Activated CD8-positive, alpha-beta T cell treated with anti-CD3 and anti-CD28 coated beads, Interleukin-2, amount 10 ng/mL, durations not matched to agents 7 days and 5 days (primary cell): ENCODE measurements at regions not wholly inside any gene's neighbourhood (a gene's known extent, or its start where the extent isn't known, plus 50 kb on each side); places are given as distances from the start of the nearest gene placed in this dataset.

Source experiments
- ATAC-seq: fragments of 150-1000 bp; cut with Tn5 transposase; one replicate; pipeline ENCODE4 v1.10.0; 2021; ENCODE audit warnings: moderate library complexity
- CTCF ChIA-PET: fragments of 350-600 bp; sonication (Branson Sonifier 250); formaldehyde crosslinking; loops from one replicate; lab custom pipeline; 2021; ENCODE audit warnings: antibody characterized with exemption; lab: Charles Lee
- POLR2A ChIA-PET: fragments of 350-600 bp; sonication (Branson Sonifier 250); formaldehyde crosslinking; loops from one replicate; lab custom pipeline; 2021; ENCODE audit warnings: antibody characterized with exemption; lab: Charles Lee
- DNase-seq: peaks from one replicate; pipeline ENCODE4 v3.0.0-alpha.2; 2020
- H3K27ac Mint-ChIP-seq: one replicate; pipeline ENCODE4 v1.8.0; 2021; ENCODE audit warnings: mild to moderate bottlenecking, mixed read lengths
- H3K27me3 Mint-ChIP-seq: one replicate; pipeline ENCODE4 v1.8.0; 2021; ENCODE audit warnings: low read depth, mixed read lengths
- H3K36me3 Mint-ChIP-seq: one replicate; pipeline ENCODE4 v1.8.0; 2021; ENCODE audit warnings: low read depth, mixed read lengths
- H3K4me1 Mint-ChIP-seq: one replicate; pipeline ENCODE4 v1.8.0; 2021; ENCODE audit warnings: low read depth, mixed read lengths
- H3K4me3 Mint-ChIP-seq: one replicate; pipeline ENCODE4 v1.8.0; 2021; ENCODE audit warnings: mild to moderate bottlenecking, mixed read lengths
- H3K9me3 Mint-ChIP-seq: one replicate; pipeline ENCODE4 v1.8.0; 2022; ENCODE audit warnings: mixed read lengths; ENCODE audit not compliant: insufficient read depth

- Mint-ChIP-seq H3K4me1 (peaks cover 14% of the 10 kb centered on the region), H3K36me3 (no peaks in the 10 kb centered on the region), H3K27me3 (no peaks in the 10 kb centered on the region), H3K27ac (no peak overlapping the region), H3K9me3 (no peaks in the 10 kb centered on the region), H3K4me3 (no peak overlapping the region)
- DNase-seq = no peak
- no peak for ATAC-seq
- CTCF ChIA-PET = no interaction called here
- POLR2A ChIA-PET = no interaction called here
Measured at GRCh38 chr22:48633996-48634836, 1193.5 kb downstream of the BRD1 start.

GRCh38 chr22:48632646-48633246 is 1194.9 kb downstream of the BRD1 start:
- H3K27me3 Mint-ChIP-seq = no peaks in the 10 kb centered on the region
- H3K36me3 Mint-ChIP-seq = no peaks in the 10 kb centered on the region
- no peak for ATAC-seq
- DNase-seq = no peak
- H3K4me1 Mint-ChIP-seq = peaks cover 14% of the 10 kb centered on the region
- POLR2A ChIA-PET = no interaction called here
- no peak overlapping the region for H3K4me3 Mint-ChIP-seq
- no peak overlapping the region for H3K27ac Mint-ChIP-seq
- H3K9me3 Mint-ChIP-seq = no peaks in the 10 kb centered on the region
- CTCF ChIA-PET = no interaction called here

- Mint-ChIP-seq H3K27ac (no peak overlapping the region), H3K9me3 (no peaks in the 10 kb centered on the region), H3K36me3 (no peaks in the 10 kb centered on the region), H3K4me3 (no peak overlapping the region), H3K27me3 (peaks cover 5% of the 10 kb centered on the region), H3K4me1 (peaks cover 13% of the 10 kb centered on the region)
- DNase-seq (no peak), ATAC-seq (no peak)
- POLR2A ChIA-PET = no interaction called here
- CTCF ChIA-PET = no interaction called here
Measured at GRCh38 chr22:48631288-48631863, 1196.3 kb downstream of the BRD1 start.

GRCh38 chr22:48630848-48631247 is 1196.8 kb downstream of the BRD1 start:
- CTCF ChIA-PET = no interaction called here
- H3K36me3 Mint-ChIP-seq = no peaks in the 10 kb centered on the region

GRCh38 chr22:48630433-48630754 is 1197.3 kb downstream of the BRD1 start:
- POLR2A ChIA-PET = no interaction called here
- no peaks in the 10 kb centered on the region for H3K36me3 Mint-ChIP-seq
- CTCF ChIA-PET = no interaction called here

More at GRCh38 chr22:48630848-48631247, 1196.8 kb downstream of the BRD1 start:
- no peak for ATAC-seq
- POLR2A ChIA-PET = no interaction called here
- Mint-ChIP-seq H3K27me3 (peaks cover 10% of the 10 kb centered on the region), H3K27ac (no peak overlapping the region), H3K4me1 (peaks cover 7% of the 10 kb centered on the region), H3K9me3 (no peaks in the 10 kb centered on the region), H3K4me3 (no peak overlapping the region)
- DNase-seq = no peak

GRCh38 chr22:48629631-48630432 is 1197.8 kb downstream of the BRD1 start:
- H3K4me3 Mint-ChIP-seq = no peak overlapping the region
- CTCF ChIA-PET = no interaction called here
- ATAC-seq (no peak), DNase-seq (no peak)
- POLR2A ChIA-PET = no interaction called here
- no peak overlapping the region for H3K27ac Mint-ChIP-seq
- H3K27me3 Mint-ChIP-seq = peaks cover 19% of the 10 kb centered on the region
- peaks cover 3% of the 10 kb centered on the region for H3K4me1 Mint-ChIP-seq
- H3K9me3 Mint-ChIP-seq = no peaks in the 10 kb centered on the region
- no peaks in the 10 kb centered on the region for H3K36me3 Mint-ChIP-seq

More at GRCh38 chr22:48630433-48630754, 1197.3 kb downstream of the BRD1 start:
- Mint-ChIP-seq H3K4me3 (no peak overlapping the region), H3K27me3 (peaks cover 15% of the 10 kb centered on the region), H3K9me3 (no peaks in the 10 kb centered on the region), H3K4me1 (peaks cover 3% of the 10 kb centered on the region), H3K27ac (no peak overlapping the region)
- ATAC-seq = no peak
- DNase-seq = no peak

- DNase-seq (no peak), ATAC-seq (no peak)
- no peak overlapping the region for H3K27ac Mint-ChIP-seq
- no peak overlapping the region for H3K4me3 Mint-ChIP-seq
- H3K27me3 Mint-ChIP-seq = peaks cover 19% of the 10 kb centered on the region
- no peaks in the 10 kb centered on the region for H3K36me3 Mint-ChIP-seq
- ChIA-PET POLR2A (no interaction called here), CTCF (no interaction called here)
- H3K9me3 Mint-ChIP-seq = no peaks in the 10 kb centered on the region
- peaks cover 3% of the 10 kb centered on the region for H3K4me1 Mint-ChIP-seq
Measured at GRCh38 chr22:48628891-48629543, 1198.7 kb downstream of the BRD1 start.

- Mint-ChIP-seq H3K4me1 (peaks cover 3% of the 10 kb centered on the region), H3K9me3 (no peaks in the 10 kb centered on the region), H3K4me3 (no peak overlapping the region), H3K27ac (no peak overlapping the region), H3K36me3 (no peaks in the 10 kb centered on the region), H3K27me3 (peaks cover 19% of the 10 kb centered on the region)
- no peak for DNase-seq
- ChIA-PET POLR2A (no interaction called here), CTCF (no interaction called here)
- ATAC-seq = no peak
Measured at GRCh38 chr22:48627966-48628365, 1199.7 kb downstream of the BRD1 start.

GRCh38 chr22:48627203-48627602 is 1200.5 kb downstream of the BRD1 start:
- H3K36me3 Mint-ChIP-seq = no peaks in the 10 kb centered on the region
- peaks cover 3% of the 10 kb centered on the region for H3K4me1 Mint-ChIP-seq
- DNase-seq = no peak
- H3K27me3 Mint-ChIP-seq = peaks cover 19% of the 10 kb centered on the region
- no peak overlapping the region for H3K27ac Mint-ChIP-seq
- no peak for ATAC-seq
- POLR2A ChIA-PET = no interaction called here
- H3K9me3 Mint-ChIP-seq = no peaks in the 10 kb centered on the region
- H3K4me3 Mint-ChIP-seq = no peak overlapping the region
- CTCF ChIA-PET = no interaction called here

GRCh38 chr22:48624401-48624800 is 1203.3 kb downstream of the BRD1 start:
- POLR2A ChIA-PET = no interaction called here
- CTCF ChIA-PET = interaction anchor here (0.6 kb wide), 1 partner anchor 1263 kb away, joined by 3 read pairs; no protein-coding TSS in a partner anchor
- Mint-ChIP-seq H3K9me3 (no peaks in the 10 kb centered on the region), H3K27me3 (peaks cover 19% of the 10 kb centered on the region), H3K4me3 (no peak overlapping the region), H3K36me3 (no peaks in the 10 kb centered on the region), H3K4me1 (peaks cover 3% of the 10 kb centered on the region), H3K27ac (no peak overlapping the region)
- DNase-seq (no peak), ATAC-seq (no peak)

- no peak overlapping the region for H3K27ac Mint-ChIP-seq
- ChIA-PET CTCF (no interaction called here), POLR2A (no interaction called here)
- H3K9me3 Mint-ChIP-seq = no peaks in the 10 kb centered on the region
- no peaks in the 10 kb centered on the region for H3K36me3 Mint-ChIP-seq
- DNase-seq (no peak), ATAC-seq (no peak)
- peaks cover 3% of the 10 kb centered on the region for H3K4me1 Mint-ChIP-seq
- H3K27me3 Mint-ChIP-seq = peaks cover 19% of the 10 kb centered on the region
- H3K4me3 Mint-ChIP-seq = no peak overlapping the region
Measured at GRCh38 chr22:48622891-48623545, 1204.7 kb downstream of the BRD1 start.
